Lower lobe of right lung (tissue), 2 donors: ENCODE measurements at regions not wholly inside any gene's neighbourhood (a gene's known extent, or its start where the extent isn't known, plus 50 kb on each side); places are given as distances from the start of the nearest gene placed in this dataset.
A peak's percentile ranks its signal among the peaks of the same experiment; 100 is the strongest.

Experiments
- ATAC-seq, 2 donors: fragments of 200-7000 bp; cut with Tn5 transposase; one replicate each; pipeline ENCODE4 v1.9.1; 2020 to 2022; ENCODE audit warnings: mild to moderate bottlenecking in 2 of 2, moderate library complexity in 2 of 2
- DNase-seq: peaks from one replicate; pipeline ENCODE4 v3.0.0-alpha.2; 2020
- H3K27ac ChIP-seq: fragments of 200-600 bp; one replicate; pipeline ENCODE4 v1.8.0; 2022
- H3K27me3 ChIP-seq: fragments of 200-600 bp; one replicate; pipeline ENCODE4 v1.8.0; 2022; ENCODE audit warnings: low read depth
- H3K36me3 ChIP-seq: fragments of 200-600 bp; one replicate; pipeline ENCODE4 v1.8.0; 2022; ENCODE audit warnings: mild to moderate bottlenecking
- H3K4me1 ChIP-seq: fragments of 200-600 bp; one replicate; pipeline ENCODE4 v1.8.0; 2022
- H3K4me3 ChIP-seq: fragments of 200-600 bp; one replicate; pipeline ENCODE4 v1.8.0; 2022; ENCODE audit warnings: mild to moderate bottlenecking
- H3K9me3 ChIP-seq: fragments of 200-600 bp; one replicate; pipeline ENCODE4 v1.8.0; 2022
- intact Hi-C: fragments of 100-400 bp; cut with DNase I; formaldehyde crosslinking; loops from one replicate; pipeline ENCODE4 v1.11.0; 2022
- TF ChIP-seq, protein P1 (sequence below): fragments of 200-600 bp; IDR thresholded peaks from one replicate; pipeline ENCODE4 v1.8.0; 2022; ENCODE audit warnings: antibody characterized with exemption, mild to moderate bottlenecking
- donor health status: DM: no; HTN: yes; CAD: no; lungs with severe emphysema.

DNA sequence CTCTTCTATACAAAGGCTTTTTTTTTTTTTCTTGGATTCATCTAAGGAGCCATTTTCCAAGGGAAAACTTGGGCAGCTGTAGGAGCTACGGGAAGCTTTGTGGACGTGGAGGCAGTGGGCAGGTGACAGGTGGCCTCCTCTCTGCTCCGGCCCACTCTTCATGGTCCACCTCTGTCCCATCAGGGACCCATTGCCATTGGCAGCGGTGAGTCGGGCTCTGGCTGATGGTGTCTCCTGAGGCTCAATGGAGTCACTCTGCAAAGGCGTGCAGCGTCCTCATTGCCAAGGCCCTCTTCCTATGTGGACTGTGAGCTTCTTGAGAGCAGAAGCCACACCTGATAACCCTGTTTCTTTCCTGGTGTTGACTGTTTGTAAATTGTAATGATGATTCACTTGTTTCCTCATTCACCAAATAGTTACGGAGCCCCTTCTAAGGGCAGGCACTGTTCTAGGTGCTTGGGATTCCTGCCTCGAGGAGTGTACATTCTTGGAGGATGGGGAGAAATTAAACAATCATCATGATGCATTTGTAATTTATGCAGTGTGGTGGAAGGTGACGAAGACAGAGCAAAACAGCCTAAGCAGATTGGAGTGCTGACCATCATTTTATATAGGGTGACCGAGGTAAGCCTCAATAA is 240.3 kb upstream of the HS6ST1 start:
- Histone ChIP-seq H3K27me3 (no peaks in the 10 kb centered on the region), H3K4me1 (no peaks in the 10 kb centered on the region), H3K27ac (no peak overlapping the region), H3K9me3 (no peaks in the 10 kb centered on the region), H3K4me3 (no peak overlapping the region), H3K36me3 (no peaks in the 10 kb centered on the region)
- ATAC-seq, result no peak
- no peak for DNase-seq
- TF ChIP-seq, protein P1, sequence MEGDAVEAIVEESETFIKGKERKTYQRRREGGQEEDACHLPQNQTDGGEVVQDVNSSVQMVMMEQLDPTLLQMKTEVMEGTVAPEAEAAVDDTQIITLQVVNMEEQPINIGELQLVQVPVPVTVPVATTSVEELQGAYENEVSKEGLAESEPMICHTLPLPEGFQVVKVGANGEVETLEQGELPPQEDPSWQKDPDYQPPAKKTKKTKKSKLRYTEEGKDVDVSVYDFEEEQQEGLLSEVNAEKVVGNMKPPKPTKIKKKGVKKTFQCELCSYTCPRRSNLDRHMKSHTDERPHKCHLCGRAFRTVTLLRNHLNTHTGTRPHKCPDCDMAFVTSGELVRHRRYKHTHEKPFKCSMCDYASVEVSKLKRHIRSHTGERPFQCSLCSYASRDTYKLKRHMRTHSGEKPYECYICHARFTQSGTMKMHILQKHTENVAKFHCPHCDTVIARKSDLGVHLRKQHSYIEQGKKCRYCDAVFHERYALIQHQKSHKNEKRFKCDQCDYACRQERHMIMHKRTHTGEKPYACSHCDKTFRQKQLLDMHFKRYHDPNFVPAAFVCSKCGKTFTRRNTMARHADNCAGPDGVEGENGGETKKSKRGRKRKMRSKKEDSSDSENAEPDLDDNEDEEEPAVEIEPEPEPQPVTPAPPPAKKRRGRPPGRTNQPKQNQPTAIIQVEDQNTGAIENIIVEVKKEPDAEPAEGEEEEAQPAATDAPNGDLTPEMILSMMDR, result no peak
- intact Hi-C loops, result no loop called here

DNA sequence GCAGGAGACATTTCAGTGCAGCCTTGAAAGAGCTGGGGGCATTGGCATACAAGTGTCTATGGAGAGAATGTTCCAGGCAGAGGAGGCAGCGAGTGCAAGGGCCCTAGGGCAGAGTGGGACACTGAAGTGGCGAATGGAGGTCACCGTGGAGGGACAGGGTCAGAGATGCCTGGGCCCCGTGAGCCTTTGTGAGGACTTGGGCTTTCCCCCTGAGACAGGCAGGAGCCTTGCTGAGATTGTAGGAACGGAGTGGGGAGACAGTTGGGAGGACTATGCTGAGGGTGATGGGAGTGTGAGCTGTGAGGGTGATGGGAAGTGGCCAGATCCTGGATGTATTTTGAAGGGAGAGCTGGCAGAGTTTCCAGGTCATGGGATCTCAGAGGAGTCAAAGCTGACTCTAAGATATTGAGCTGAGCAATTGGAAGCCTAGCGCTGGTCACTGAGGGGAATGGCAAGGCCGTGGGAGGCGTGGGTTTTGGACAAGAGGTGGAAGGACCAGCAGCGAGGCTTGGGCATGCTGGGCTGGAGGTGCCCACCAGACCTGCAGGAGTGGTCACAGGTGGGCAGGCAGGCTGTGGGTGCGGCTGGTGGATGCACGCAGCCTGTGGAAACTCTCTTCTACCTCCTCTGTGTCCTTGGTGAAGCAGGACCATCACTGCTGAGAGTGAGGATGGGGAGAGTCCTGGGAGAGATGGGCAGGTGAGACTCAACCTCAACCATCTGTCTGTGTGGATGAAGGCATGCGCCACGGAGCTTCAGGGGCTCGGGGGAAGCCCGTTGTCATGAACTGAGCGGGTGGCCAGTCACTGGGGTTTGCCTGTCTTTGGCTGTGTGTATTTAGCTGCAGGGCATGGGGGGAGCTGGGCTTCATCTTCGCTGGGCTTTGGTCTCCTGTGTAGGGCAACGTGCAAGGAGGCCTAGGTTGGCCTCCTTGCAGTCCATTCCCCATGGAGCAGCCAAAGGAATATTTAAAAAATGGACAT is 241.2 kb upstream of the HS6ST1 start:
- DNase-seq, result no peak
- intact Hi-C loops, result no loop called here
- H3K4me3 ChIP-seq, result no peak overlapping the region
- TF ChIP-seq, protein P1, result no peak
- ATAC-seq, result no peak
- no peaks in the 10 kb centered on the region for H3K9me3 ChIP-seq
- H3K27me3 ChIP-seq, result no peaks in the 10 kb centered on the region
- H3K36me3 ChIP-seq, result no peaks in the 10 kb centered on the region
- H3K4me1 ChIP-seq, result no peaks in the 10 kb centered on the region
- no peak overlapping the region for H3K27ac ChIP-seq

DNA sequence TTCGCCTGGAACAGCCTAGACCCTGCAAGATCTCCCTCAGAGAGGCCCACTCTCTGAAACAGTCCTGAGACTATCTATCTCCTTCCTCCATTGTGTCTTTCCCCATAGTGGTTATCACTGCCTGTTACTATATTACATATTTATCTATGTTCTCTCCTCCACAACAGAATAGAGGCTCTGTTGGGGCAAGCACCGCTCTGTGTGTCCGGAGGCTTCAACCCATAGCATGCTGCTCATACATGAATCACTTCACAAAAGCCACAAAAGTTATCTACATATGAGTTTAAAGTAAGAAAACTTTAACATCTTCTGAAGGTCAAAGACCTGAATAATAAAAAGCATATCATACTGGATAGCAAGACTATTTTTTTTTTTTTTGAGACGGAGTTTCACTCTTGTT is 242.1 kb upstream of the HS6ST1 start:
- TF ChIP-seq, protein P1, result no peak
- DNase-seq (no peak), ATAC-seq (no peak)
- H3K9me3 ChIP-seq, result no peaks in the 10 kb centered on the region
- no peak overlapping the region for H3K27ac ChIP-seq
- H3K4me1 ChIP-seq, result no peaks in the 10 kb centered on the region
- H3K36me3 ChIP-seq, result no peaks in the 10 kb centered on the region
- no peaks in the 10 kb centered on the region for H3K27me3 ChIP-seq
- H3K4me3 ChIP-seq, result no peak overlapping the region
- intact Hi-C loops, result no loop called here

DNA sequence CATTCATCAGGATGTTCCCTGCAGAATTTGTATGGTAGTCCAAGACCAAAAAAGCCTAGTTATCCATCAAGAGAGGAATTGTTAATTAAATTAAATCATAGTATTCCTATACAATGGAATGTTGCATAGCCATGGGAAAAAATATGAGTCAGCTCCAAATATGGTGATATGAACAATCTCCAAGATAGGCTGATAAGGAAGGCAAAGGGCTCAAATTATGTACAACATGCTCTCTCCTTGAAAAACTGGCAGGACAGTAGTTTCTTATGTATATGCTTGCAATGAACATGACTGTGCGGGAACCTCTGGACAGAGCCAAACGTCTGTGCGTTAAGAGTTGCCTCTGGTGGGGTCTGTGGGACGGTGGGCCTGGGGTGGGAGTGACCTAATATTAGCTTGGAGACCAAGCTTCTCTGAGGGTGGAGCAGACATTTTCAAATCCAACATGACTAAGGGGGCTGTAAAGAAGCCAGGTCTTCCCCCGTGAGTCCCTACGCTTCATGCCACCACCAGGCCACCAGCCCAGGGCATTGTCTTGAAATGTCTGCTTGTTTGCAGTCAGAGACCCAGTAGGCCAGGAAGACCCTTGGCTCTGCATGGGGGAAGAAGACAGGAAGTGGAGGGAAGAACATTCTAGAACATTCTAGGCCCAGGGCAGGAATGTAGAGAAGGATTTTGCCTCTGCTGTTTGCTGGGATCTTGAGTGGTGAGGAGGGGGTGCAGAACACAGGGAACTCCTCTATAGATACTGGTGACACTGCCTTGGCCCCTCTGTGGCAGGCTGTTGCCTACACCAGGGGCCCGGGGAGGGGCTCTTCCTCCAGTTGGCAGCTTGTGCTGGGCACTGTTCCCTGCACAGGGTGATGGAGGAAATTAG is 244.0 kb upstream of the HS6ST1 start:
- no peak overlapping the region for H3K27ac ChIP-seq
- no peaks in the 10 kb centered on the region for H3K27me3 ChIP-seq
- TF ChIP-seq, protein P1, result no peak
- H3K36me3 ChIP-seq, result no peaks in the 10 kb centered on the region
- no peak for DNase-seq
- no peaks in the 10 kb centered on the region for H3K9me3 ChIP-seq
- intact Hi-C loops, result no loop called here
- no peaks in the 10 kb centered on the region for H3K4me1 ChIP-seq
- H3K4me3 ChIP-seq, result no peak overlapping the region
- no peak for ATAC-seq

DNA sequence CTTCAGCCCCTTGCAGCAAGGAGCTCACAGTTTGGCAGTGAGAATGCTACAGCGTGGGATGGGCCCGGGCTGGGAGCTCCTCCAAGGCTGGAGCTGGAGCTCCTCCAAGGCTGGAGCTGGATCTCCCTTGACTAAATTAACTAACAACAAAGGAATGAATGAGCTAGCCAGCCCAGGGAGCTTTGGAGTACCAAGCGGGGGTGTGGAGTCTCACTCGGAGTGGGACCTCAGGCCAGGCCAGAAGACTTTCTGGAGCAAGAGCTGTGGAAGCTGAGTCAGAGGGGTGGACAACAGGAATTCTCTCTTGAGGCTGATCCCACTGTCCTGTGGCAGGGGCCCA is 244.7 kb upstream of the HS6ST1 start:
- TF ChIP-seq, protein P1, result no peak
- H3K27me3 ChIP-seq, result no peaks in the 10 kb centered on the region
- intact Hi-C loops, result no loop called here
- H3K9me3 ChIP-seq, result no peaks in the 10 kb centered on the region
- DNase-seq (no peak), ATAC-seq (peak; percentile 74 to 76)
- no peak overlapping the region for H3K4me3 ChIP-seq
- no peaks in the 10 kb centered on the region for H3K36me3 ChIP-seq
- no peaks in the 10 kb centered on the region for H3K4me1 ChIP-seq
- no peak overlapping the region for H3K27ac ChIP-seq
